HUES48 (cell line): ENCODE measurements at regions not wholly inside any gene's neighbourhood (a gene's known extent, or its start where the extent isn't known, plus 50 kb on each side); places are given as distances from the start of the nearest gene placed in this dataset.
"Not testable (repeated sequence)": the region's sequence is repeated elsewhere in the genome, so short reads cannot be mapped to it uniquely, and the experiment has no call there.

Source experiments
- H3K27ac ChIP-seq: one replicate; pipeline ENCODE4 v1.7.0; 2013; ENCODE audit warnings: low read depth, low read length, inconsistent platforms
- H3K27me3 ChIP-seq: 2 replicates; pipeline ENCODE4 v1.6.1; 2013; ENCODE audit warnings: mild to moderate bottlenecking, low read length; ENCODE audit not compliant: control insufficient read depth, insufficient read depth
- H3K36me3 ChIP-seq: 2 replicates; pipeline ENCODE4 v1.6.1; 2013; ENCODE audit warnings: low read length; ENCODE audit not compliant: control insufficient read depth, insufficient read depth
- H3K4me1 ChIP-seq: 2 replicates; pipeline ENCODE4 v1.6.1; 2013; ENCODE audit warnings: mild to moderate bottlenecking, low read length; ENCODE audit not compliant: control insufficient read depth, insufficient read depth
- H3K4me3 ChIP-seq: 2 replicates; pipeline ENCODE4 v1.5.1; 2013; ENCODE audit warnings: mild to moderate bottlenecking, low read depth, low read length
- H3K9ac ChIP-seq: 2 replicates; pipeline ENCODE4 v1.6.1; 2013; ENCODE audit warnings: mild to moderate bottlenecking, low read depth, low read length, moderate library complexity
- H3K9me3 ChIP-seq: 2 replicates; pipeline ENCODE4 v1.6.1; 2013; ENCODE audit warnings: low read length; ENCODE audit not compliant: control insufficient read depth, insufficient read depth

DNA sequence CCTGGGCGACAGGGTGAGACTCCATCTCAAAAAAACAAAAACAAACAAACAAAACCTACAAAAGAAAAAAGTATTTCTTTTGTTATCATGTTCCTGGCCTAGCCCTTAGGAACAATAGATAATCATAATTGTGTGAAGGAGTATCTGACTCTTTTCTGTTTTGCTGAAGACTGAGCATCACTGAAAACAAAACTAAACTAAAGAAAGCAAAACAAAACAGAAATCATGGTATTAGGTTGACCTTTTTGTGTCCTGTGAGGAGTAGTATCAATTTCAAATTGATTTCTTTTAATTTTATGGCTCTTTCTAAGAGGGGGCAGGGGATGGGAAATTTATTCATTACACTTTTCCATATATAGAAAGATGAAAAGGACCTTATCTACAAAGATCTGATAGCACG, 246.0 kb downstream of the YTHDC2 start:
- Histone ChIP-seq H3K36me3 (no peaks in the 10 kb centered on the region), H3K9ac (no peak overlapping the region), H3K27ac (no peak overlapping the region), H3K4me1 (peaks cover 4% of the 10 kb centered on the region; the same call in 1 of the 2 replicates), H3K4me3 (no peak overlapping the region), H3K9me3 (peaks cover 17% of the 10 kb centered on the region), H3K27me3 (no peaks in the 10 kb centered on the region)

DNA sequence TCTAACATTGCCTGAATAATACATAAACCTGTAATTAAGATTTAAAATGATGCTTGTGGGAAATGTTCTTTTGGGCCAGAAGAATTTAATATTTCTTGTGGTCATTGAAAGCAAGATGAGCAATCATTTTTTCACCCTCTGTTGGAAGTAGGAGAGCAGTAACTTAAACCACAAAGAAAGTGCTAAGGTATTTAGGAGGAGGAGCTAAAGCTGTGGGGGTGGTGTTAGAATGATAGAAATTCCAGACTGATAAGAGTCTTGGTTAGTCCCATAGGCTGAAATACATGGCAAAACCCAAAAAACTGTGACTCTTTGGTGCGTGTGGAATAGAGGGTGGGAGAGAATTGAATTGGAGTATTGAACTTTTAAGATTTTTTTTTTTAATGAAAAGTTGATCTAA, 247.0 kb downstream of the YTHDC2 start:
- Histone ChIP-seq H3K4me3 (no peak overlapping the region), H3K9me3 (peaks cover 13% of the 10 kb centered on the region), H3K9ac (no peak overlapping the region), H3K27ac (no peak overlapping the region), H3K27me3 (no peaks in the 10 kb centered on the region), H3K36me3 (no peaks in the 10 kb centered on the region), H3K4me1 (peaks cover 4% of the 10 kb centered on the region; the same call in 1 of the 2 replicates)

DNA sequence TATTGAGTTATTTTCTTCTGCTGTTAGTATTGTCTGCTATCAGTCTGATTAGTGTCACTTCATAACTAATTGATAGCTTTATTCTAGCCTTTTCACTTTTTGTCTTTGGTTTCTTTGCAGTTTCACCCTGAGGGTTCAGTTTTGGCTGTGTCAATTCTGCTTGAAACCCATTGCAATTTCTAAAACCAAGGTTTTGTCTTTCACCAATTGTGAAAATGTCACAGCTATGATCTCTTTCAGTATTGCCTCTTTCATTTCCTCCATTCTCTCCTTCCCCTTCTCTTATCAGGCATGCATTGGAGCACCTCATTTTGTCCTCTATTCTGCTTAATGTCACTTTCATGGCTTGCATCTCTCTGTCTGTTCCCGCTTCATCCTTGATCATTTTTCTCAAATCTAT, 248.1 kb downstream of the YTHDC2 start:
- H3K9me3 ChIP-seq: peaks cover 9% of the 10 kb centered on the region
- no peak overlapping the region for H3K27ac ChIP-seq
- H3K27me3 ChIP-seq: no peaks in the 10 kb centered on the region
- H3K4me3 ChIP-seq: no peak overlapping the region
- H3K9ac ChIP-seq: no peak overlapping the region
- no peaks in the 10 kb centered on the region for H3K36me3 ChIP-seq
- peaks cover 4% of the 10 kb centered on the region; the same call in 1 of the 2 replicates for H3K4me1 ChIP-seq

DNA sequence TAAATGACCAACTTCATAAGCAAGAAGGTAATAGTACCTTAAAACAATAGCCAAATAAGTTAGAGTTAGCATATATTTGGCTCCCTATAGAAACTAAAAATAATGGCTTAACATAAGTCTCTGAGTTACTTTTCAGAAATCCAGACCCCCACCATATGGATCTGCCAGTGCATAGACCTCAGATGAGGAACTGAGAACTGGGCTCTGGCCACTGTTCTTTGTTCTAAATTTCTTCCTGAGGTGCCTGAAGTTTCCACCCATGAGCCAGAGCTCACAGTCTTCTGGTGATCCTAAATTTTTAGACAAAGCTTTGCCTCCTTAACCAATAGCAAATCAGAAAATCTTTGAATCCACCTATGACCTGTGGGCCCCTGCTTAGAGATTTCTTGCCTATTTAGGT, 250.9 kb downstream of the YTHDC2 start:
- H3K36me3 ChIP-seq: no peaks in the 10 kb centered on the region
- H3K9ac ChIP-seq: no peak overlapping the region
- H3K27me3 ChIP-seq: no peaks in the 10 kb centered on the region
- H3K9me3 ChIP-seq: peaks cover 16% of the 10 kb centered on the region; the same call in 1 of the 2 replicates
- H3K27ac ChIP-seq: no peak overlapping the region
- H3K4me1 ChIP-seq: peaks cover 4% of the 10 kb centered on the region; the same call in 1 of the 2 replicates
- H3K4me3 ChIP-seq: no peak overlapping the region

DNA sequence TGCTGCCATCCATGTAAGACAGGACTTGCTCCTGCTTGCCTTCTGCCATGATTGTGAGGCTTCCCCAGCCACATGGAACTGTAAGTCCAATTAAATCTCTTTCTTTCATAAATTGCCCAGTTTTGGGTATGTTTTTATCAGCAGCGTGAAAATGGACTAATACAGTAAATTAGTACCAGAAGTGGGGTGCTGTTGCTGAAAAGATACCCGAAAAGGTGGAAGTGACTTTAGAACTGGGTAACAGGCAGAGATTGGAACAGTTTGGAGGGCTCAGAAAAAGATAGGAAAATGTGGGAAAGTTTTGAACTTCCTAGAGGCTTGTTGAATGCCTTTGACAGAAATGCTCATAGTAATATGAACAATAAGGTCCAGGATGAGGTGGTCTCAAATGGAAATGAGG, 253.3 kb downstream of the YTHDC2 start:
- not testable (repeated sequence) for H3K27ac ChIP-seq, H3K9ac ChIP-seq, H3K36me3 ChIP-seq, H3K4me3 ChIP-seq, H3K4me1 ChIP-seq, H3K27me3 ChIP-seq
- H3K9me3 ChIP-seq: peaks cover 16% of the 10 kb centered on the region; the same call in 1 of the 2 replicates

DNA sequence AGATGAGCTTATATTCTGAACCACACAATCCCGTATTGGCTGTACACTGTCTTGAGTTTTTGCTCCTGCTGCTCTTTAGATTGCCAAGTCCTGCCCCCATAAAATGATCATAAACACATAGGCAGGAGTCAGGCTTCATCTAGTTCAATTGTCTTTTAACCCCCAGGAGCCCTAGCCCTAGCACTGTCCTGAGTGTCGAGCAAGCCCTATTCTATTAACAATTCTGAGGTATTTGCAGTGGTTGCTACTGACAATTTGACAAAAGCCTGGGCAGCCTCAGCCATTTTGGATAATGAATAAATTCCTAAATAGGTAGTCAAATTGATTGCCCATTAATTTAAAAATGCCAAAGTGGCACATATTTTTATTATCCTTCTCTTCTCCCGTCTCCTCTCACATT, 257.2 kb downstream of the YTHDC2 start:
- no peak overlapping the region for H3K4me3 ChIP-seq
- no peak overlapping the region for H3K27ac ChIP-seq
- peaks cover 7% of the 10 kb centered on the region for H3K4me1 ChIP-seq
- H3K36me3 ChIP-seq: no peaks in the 10 kb centered on the region
- no peak overlapping the region for H3K9ac ChIP-seq
- no peaks in the 10 kb centered on the region for H3K27me3 ChIP-seq
- peaks cover 16% of the 10 kb centered on the region; the same call in 1 of the 2 replicates for H3K9me3 ChIP-seq

DNA sequence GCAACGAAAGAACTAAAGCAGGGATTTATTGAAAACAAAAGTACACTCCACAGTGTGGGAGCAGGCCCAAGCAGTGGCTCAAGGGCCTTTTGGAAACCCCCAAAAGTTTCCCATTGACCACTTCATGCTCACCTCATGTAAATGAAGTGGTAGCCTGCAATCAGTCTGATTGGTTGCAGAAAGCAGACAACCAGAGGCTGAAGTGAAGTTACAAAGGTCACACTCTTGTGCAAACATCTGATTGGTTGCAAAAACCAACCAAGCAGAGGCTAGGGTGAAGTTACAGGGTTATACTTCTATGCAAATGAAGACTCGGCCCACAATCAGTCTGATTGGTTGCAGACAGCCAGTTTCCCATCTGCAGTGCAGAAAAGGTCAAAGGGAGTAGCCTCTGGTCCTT, 258.0 kb downstream of the YTHDC2 start:
- H3K9ac ChIP-seq: no peak overlapping the region
- no peak overlapping the region for H3K4me3 ChIP-seq
- peaks cover 16% of the 10 kb centered on the region for H3K4me1 ChIP-seq
- no peak overlapping the region for H3K27ac ChIP-seq
- no peaks in the 10 kb centered on the region for H3K27me3 ChIP-seq
- no peaks in the 10 kb centered on the region for H3K36me3 ChIP-seq
- peaks cover 13% of the 10 kb centered on the region; the same call in 1 of the 2 replicates for H3K9me3 ChIP-seq

DNA sequence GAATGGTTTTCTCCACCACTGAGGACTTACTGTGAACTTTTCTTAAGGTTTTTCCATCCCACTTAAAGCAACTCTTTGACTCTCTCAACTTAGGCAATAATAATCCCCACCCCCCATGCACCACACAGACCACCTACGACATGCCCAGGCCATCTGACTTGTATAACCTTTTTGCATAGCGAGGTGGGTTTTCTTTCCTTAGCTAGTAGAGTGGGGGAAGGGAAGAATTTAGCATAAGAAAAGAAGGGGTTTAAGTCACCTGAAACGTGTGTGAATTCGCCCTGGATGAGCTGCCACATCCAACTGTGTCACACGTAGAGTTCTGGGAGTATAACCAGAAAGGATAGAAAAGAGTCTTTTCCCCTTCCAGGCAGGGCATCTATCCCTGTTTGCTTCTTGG, 262.7 kb downstream of the YTHDC2 start:
- H3K9me3 ChIP-seq: no peaks in the 10 kb centered on the region
- no peak overlapping the region for H3K4me3 ChIP-seq
- no peak overlapping the region for H3K9ac ChIP-seq
- H3K4me1 ChIP-seq: peaks cover 16% of the 10 kb centered on the region
- no peaks in the 10 kb centered on the region for H3K27me3 ChIP-seq
- H3K36me3 ChIP-seq: no peaks in the 10 kb centered on the region
- H3K27ac ChIP-seq: peak overlapping the region; percentile 32

DNA sequence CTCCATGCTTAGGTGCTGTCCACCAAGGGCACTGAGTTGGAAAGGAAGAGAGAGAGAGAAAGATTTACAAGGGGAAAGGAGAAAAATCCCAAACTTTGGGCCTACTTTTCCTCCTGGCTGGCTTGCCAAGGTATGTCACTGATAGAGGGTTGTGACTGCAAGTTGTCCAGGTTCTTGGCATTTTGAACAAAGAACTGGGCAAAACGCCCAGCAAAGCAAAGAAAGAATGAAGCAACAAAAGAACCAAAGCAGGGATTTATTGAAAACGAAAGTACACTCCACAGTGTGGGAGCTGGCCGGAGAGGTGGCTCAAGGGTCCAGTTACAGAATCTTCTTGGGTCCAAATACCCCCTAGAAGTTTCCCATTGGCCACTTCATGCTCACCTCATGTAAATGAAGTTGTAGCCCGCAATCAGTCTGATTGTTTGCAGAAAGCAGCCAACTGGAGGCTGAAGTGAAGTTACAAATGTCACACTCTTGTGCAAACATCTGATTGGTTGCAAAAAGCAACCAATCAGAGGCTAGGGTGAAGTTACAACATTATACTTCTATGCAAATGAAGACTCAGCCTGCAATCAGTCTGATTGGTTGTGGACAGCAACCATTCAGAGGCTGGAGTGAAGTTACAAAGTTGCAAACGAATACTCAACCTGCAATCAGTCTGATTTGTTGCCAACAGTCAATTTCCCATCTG, 263.5 kb downstream of the YTHDC2 start:
- peaks cover 16% of the 10 kb centered on the region for H3K4me1 ChIP-seq
- no peaks in the 10 kb centered on the region for H3K27me3 ChIP-seq
- H3K27ac ChIP-seq: peak overlapping the region; percentile 32
- H3K36me3 ChIP-seq: no peaks in the 10 kb centered on the region
- no peaks in the 10 kb centered on the region for H3K9me3 ChIP-seq
- H3K9ac ChIP-seq: no peak overlapping the region
- no peak overlapping the region for H3K4me3 ChIP-seq

DNA sequence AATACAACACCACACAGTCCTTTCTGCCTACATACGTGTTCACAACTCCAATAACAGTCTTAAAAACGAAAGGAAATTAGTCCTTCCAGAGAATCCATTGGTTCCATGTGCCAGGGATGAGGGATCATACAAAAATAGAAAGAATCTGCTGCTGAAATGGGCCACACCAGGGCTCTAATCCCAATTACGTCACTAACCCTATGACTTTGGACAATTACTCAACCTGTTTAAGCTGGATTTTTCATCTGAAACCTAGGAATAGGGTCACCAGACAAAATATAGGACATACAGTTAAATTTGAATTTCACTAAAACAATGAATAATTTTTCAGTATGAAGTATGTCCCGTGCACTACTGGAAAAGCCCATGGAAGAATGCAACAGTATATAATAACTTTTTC, 264.7 kb downstream of the YTHDC2 start:
- Histone ChIP-seq H3K9ac (no peak overlapping the region), H3K4me1 (peaks cover 16% of the 10 kb centered on the region), H3K4me3 (no peak overlapping the region), H3K27ac (no peak overlapping the region), H3K36me3 (no peaks in the 10 kb centered on the region), H3K9me3 (no peaks in the 10 kb centered on the region), H3K27me3 (no peaks in the 10 kb centered on the region)

DNA sequence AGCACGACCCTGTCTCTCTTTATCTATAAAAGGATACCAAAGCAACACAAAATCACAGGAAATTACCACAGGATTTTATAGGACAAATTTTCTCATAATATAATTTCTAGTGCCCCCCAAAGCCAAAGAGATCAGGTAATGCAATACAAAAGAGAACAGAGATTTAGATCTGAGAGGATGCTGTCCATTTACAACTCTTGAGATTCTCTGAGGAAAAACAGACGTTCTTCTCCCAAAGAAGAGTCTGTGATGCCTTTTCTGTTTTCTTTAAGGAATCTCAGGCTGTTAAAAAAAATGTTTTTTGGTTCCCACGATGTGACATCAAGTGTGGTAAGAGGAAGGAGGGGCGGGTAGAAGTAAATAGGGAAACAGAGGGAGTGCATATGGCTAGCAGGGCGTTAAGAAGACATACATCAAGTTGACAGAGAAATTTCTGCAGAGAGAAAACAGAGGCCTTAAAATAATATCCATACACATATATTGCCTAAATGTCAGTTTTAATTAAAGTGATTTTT, 274.7 kb downstream of the YTHDC2 start:
- no peak overlapping the region for H3K4me3 ChIP-seq
- H3K27ac ChIP-seq: no peak overlapping the region
- no peaks in the 10 kb centered on the region for H3K9me3 ChIP-seq
- H3K27me3 ChIP-seq: no peaks in the 10 kb centered on the region
- H3K4me1 ChIP-seq: no peaks in the 10 kb centered on the region
- H3K36me3 ChIP-seq: no peaks in the 10 kb centered on the region
- no peak overlapping the region for H3K9ac ChIP-seq
